HG02610 (cell line): ENCODE measurements at regions not wholly inside any gene's neighbourhood (a gene's known extent, or its start where the extent isn't known, plus 50 kb on each side); places are given as distances from the start of the nearest gene placed in this dataset.

Experiments
- ATAC-seq: cut with Tn5 transposase; IDR thresholded peaks from one replicate; pipeline ENCODE4 v1.9.1; 2021; ENCODE audit warnings: mild to moderate bottlenecking, moderate library complexity; ENCODE audit not compliant: unreplicated experiment

GRCh38 chr1:29520571-29521437 is 284.5 kb downstream of the PTPRU start:
- no peak for ATAC-seq

GRCh38 chr1:29519788-29520110 is 283.4 kb downstream of the PTPRU start:
- no peak for ATAC-seq

- ATAC-seq = no peak
Measured at GRCh38 chr1:29519108-29519787, 282.9 kb downstream of the PTPRU start.

GRCh38 chr1:29518183-29518835 is 282.0 kb downstream of the PTPRU start:
- no peak for ATAC-seq

- ATAC-seq = no peak
Measured at GRCh38 chr1:29517251-29518086, 281.1 kb downstream of the PTPRU start.

- ATAC-seq = no peak
Measured at GRCh38 chr1:29516063-29516820, 279.9 kb downstream of the PTPRU start.

GRCh38 chr1:29515170-29515955 is 279.0 kb downstream of the PTPRU start:
- no peak for ATAC-seq

GRCh38 chr1:29514361-29515169 is 278.2 kb downstream of the PTPRU start:
- ATAC-seq = no peak

- no peak for ATAC-seq
Measured at GRCh38 chr1:29513357-29513756, 277.0 kb downstream of the PTPRU start.

- no peak for ATAC-seq
Measured at GRCh38 chr1:29511436-29511835, 275.1 kb downstream of the PTPRU start.

- no peak for ATAC-seq
Measured at GRCh38 chr1:29508458-29509107, 272.3 kb downstream of the PTPRU start.

GRCh38 chr1:29506678-29507225 is 270.4 kb downstream of the PTPRU start:
- ATAC-seq = no peak

GRCh38 chr1:29505532-29506220 is 269.4 kb downstream of the PTPRU start:
- no peak for ATAC-seq

- ATAC-seq = no peak
Measured at GRCh38 chr1:29504709-29505410, 268.5 kb downstream of the PTPRU start.

- no peak for ATAC-seq
Measured at GRCh38 chr1:29504196-29504595, 267.9 kb downstream of the PTPRU start.
